ENCODE measurements at regions not wholly inside any gene's neighbourhood (a gene's known extent, or its start where the extent isn't known, plus 50 kb on each side); places are given as distances from the start of the nearest gene placed in this dataset.

- TF ChIP-seq POLR2AphosphoS5 (IDR thresholded peaks at IDR 0.05), result no peak
- TF ChIP-seq, protein P1, sequence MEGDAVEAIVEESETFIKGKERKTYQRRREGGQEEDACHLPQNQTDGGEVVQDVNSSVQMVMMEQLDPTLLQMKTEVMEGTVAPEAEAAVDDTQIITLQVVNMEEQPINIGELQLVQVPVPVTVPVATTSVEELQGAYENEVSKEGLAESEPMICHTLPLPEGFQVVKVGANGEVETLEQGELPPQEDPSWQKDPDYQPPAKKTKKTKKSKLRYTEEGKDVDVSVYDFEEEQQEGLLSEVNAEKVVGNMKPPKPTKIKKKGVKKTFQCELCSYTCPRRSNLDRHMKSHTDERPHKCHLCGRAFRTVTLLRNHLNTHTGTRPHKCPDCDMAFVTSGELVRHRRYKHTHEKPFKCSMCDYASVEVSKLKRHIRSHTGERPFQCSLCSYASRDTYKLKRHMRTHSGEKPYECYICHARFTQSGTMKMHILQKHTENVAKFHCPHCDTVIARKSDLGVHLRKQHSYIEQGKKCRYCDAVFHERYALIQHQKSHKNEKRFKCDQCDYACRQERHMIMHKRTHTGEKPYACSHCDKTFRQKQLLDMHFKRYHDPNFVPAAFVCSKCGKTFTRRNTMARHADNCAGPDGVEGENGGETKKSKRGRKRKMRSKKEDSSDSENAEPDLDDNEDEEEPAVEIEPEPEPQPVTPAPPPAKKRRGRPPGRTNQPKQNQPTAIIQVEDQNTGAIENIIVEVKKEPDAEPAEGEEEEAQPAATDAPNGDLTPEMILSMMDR (IDR thresholded peaks at IDR 0.05), result no peak
- TF ChIP-seq POLR2A (IDR thresholded peaks at IDR 0.05), result no peak
Observed at GRCh38 chr14:98931126-98931525, 340.9 kb downstream of the BCL11B start.

All from prostate gland (tissue), 2 donors.